Right lobe of liver (tissue), 6 donors: ENCODE measurements at regions not wholly inside any gene's neighbourhood (a gene's known extent, or its start where the extent isn't known, plus 50 kb on each side); places are given as distances from the start of the nearest gene placed in this dataset.
"Not testable (repeated sequence)": the region's sequence is repeated elsewhere in the genome, so short reads cannot be mapped to it uniquely, and the experiment has no call there.

ENCODE experiments used
- ATAC-seq, 4 donors: fragments of 200-7000 bp; cut with Tn5 transposase; one replicate each; pipeline ENCODE4 v1.9.1; 2020; ENCODE audit warnings: mild to moderate bottlenecking in 4 of 4, moderate library complexity in 4 of 4
- DNase-seq, 3 donors: peaks; one replicate each; pipeline ENCODE4 v3.0.0-alpha.2; 2020
- H3K27ac ChIP-seq, 3 donors: fragments of 200-600 bp; one replicate each; pipeline ENCODE4 v1.8.0; 2022
- H3K27me3 ChIP-seq, 2 donors: fragments of 200-600 bp; one replicate each; pipeline ENCODE4 v1.8.0; 2022
- H3K36me3 ChIP-seq, 4 donors: fragments of 200-600 bp; sonication (generic) in 1 of 4; one replicate each; pipeline versions ENCODE4 v1.5.1 to v1.8.0; 2017 to 2022; ENCODE audit warnings: control low read depth in 1 of 4
- H3K4me1 ChIP-seq, 4 donors: fragments of 200-600 bp; sonication (generic) in 1 of 4; one replicate each; pipeline versions ENCODE4 v1.5.1 to v1.8.0; 2017 to 2022; ENCODE audit warnings: control low read depth in 1 of 4
- H3K4me3 ChIP-seq, 3 donors: fragments of 200-600 bp; one replicate each; pipeline ENCODE4 v1.8.0; 2022
- H3K9me3 ChIP-seq, 4 donors: fragments of 200-600 bp; sonication (generic) in 1 of 4; one replicate each; pipeline versions ENCODE4 v1.5.1 to v1.8.0; 2017 to 2022; ENCODE audit warnings: control low read depth in 1 of 4
- POLR2A ChIP-seq: fragments of 450-650 bp; IDR thresholded peaks from one replicate; pipeline ENCODE4 v1.6.1; 2017; ENCODE audit warnings: antibody characterized with exemption, mild to moderate bottlenecking
- WGBS: methylation state at CpG from one replicate; pipeline ENCODE4 v1.1.6; 2018; ENCODE audit warnings: low coverage, low lambda C conversion rate; ENCODE audit not compliant: insufficient coverage; ENCODE audit errors: missing lambda C conversion rate; 5-methylcytosine and 5-hydroxymethylcytosine counted together
- intact Hi-C, 2 donors: fragments of 100-400 bp; cut with DNase I; formaldehyde crosslinking; loops; one replicate each; pipeline versions ENCODE4 v1.11.2 to v1.14.1; 2022
- small RNA-seq, 2 experiments: library from RNA; depleted of rRNA; stranded (forward); fragments of <200 nt; gene quantifications; one replicate each; pipeline ENCODE3, GENCODE V24; 2016
- TF ChIP-seq, protein P1 (sequence below), 4 donors: fragments of 200-600 bp in 3 of 4; fragments of 450-650 bp in 1 of 4; IDR thresholded peaks; one replicate each; pipeline versions ENCODE4 v1.5.1 to v1.8.0; 2016 to 2022; ENCODE audit warnings: antibody characterized with exemption in 4 of 4, mild to moderate bottlenecking in 2 of 4
- donor health status: DM: no; HTN: yes; CAD: no.
- donor health status: DM: no; HTN: no; CAD: no.
- donor health status: DM: no; HTN: no; CAD: no.
- donor health status: DM: no; HTN: yes; CAD: no.
- donor health status: DM: no; HTN: yes; CAD: no.

DNA sequence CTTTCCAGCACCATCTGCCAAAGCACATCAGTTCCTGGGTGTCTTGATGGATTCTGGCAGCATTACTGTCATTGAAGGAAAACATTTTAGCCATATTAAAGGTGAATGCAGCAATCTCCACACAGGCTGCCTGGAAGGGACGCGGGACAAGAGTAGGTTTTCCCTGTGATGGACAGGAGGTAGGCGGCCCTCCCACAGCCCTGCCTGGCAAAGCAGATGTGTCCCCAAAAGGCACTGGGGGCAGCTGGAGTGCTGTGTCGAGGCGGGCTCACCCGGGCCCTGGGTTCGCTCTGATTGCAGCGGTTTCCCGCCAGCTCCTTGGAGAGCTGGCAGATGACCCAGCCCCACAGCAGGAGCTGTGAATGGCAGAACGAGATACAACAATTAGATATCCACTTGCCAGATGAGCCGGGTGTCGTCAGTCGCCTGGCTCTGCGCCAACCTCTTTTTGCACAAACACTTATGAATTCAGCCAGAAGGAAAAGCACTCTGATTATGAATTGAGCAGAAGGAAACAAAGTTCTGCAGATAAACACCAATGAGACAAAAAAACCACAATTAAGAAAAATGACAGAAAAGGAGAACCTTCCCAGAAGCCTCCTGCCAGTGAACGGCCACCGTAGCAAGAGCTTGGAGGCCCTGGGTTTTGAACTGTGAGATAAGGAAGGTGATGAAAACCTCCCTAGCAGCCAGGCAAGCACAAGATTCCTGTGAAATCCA lies 64.9 kb upstream of the ZNF195 start:
- H3K4me3 ChIP-seq, ATAC-seq, H3K4me1 ChIP-seq, H3K27me3 ChIP-seq, H3K9me3 ChIP-seq, DNase-seq, intact Hi-C loops, H3K27ac ChIP-seq, H3K36me3 ChIP-seq: not testable (repeated sequence)
- 14% methylated on average over 5 of the region's 16 CpGs for WGBS

- H3K9me3 ChIP-seq, H3K36me3 ChIP-seq, DNase-seq, H3K4me1 ChIP-seq, H3K27me3 ChIP-seq, H3K4me3 ChIP-seq, ATAC-seq, intact Hi-C loops, H3K27ac ChIP-seq: not testable (repeated sequence)
- 61% methylated on average over 13 of the region's 14 CpGs for WGBS
Observed at GRCh38 chr11:3437441-3437840, 58.5 kb upstream of the ZNF195 start.

DNA sequence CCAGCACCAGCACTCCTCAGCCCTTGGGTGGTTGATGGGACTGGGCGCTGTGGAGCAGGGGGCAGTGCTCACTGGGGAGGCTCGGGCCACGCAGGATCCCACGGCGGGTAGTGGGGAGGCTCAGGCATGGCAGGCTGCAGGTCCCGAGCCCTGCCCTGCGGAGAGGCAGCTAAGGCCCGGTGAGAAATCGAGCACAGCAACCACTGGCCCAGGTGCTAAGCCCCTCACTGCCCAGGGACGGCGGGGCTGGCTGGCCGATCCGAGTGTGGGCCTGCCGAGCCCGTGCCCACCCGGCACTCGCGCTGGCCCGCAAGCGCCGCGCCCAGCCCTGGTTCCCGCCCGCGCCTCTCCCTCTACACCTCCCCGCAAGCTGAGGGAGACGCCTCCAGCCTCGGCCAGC lies 56.0 kb upstream of the ZNF195 start:
- ATAC-seq = no peak

GRCh38 chr11:3429191-3429590 lies 50.2 kb upstream of the ZNF195 start:
- ATAC-seq, H3K36me3 ChIP-seq, H3K4me3 ChIP-seq, H3K4me1 ChIP-seq, H3K27ac ChIP-seq, intact Hi-C loops, H3K9me3 ChIP-seq, H3K27me3 ChIP-seq, DNase-seq: not testable (repeated sequence)
- WGBS = 27% methylated on average over 6 of the region's 6 CpGs

More for the DNA sequence above, 56.0 kb upstream of the ZNF195 start:
- no peak overlapping the region for H3K4me3 ChIP-seq
- H3K27ac ChIP-seq = no peak overlapping the region
- H3K36me3 ChIP-seq = no peaks in the 10 kb centered on the region
- no peak for DNase-seq
- intact Hi-C loops = no loop called here
- no peaks in the 10 kb centered on the region for H3K9me3 ChIP-seq
- H3K4me1 ChIP-seq = no peaks in the 10 kb centered on the region
- TF ChIP-seq, protein P1, sequence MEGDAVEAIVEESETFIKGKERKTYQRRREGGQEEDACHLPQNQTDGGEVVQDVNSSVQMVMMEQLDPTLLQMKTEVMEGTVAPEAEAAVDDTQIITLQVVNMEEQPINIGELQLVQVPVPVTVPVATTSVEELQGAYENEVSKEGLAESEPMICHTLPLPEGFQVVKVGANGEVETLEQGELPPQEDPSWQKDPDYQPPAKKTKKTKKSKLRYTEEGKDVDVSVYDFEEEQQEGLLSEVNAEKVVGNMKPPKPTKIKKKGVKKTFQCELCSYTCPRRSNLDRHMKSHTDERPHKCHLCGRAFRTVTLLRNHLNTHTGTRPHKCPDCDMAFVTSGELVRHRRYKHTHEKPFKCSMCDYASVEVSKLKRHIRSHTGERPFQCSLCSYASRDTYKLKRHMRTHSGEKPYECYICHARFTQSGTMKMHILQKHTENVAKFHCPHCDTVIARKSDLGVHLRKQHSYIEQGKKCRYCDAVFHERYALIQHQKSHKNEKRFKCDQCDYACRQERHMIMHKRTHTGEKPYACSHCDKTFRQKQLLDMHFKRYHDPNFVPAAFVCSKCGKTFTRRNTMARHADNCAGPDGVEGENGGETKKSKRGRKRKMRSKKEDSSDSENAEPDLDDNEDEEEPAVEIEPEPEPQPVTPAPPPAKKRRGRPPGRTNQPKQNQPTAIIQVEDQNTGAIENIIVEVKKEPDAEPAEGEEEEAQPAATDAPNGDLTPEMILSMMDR (IDR thresholded peaks at IDR 0.05) = no peak
- no peak for TF ChIP-seq POLR2A
- WGBS = 96% methylated on average over 6 of the region's 28 CpGs
- H3K27me3 ChIP-seq = no peaks in the 10 kb centered on the region

Small RNAs in the stretch of these regions (small RNA-seq; reads per million reads assigned to genes)
- 0 reads per million in 2 experiments for gene SNRPCP5
